ENCODE measurements at regions not wholly inside any gene's neighbourhood (a gene's known extent, or its start where the extent isn't known, plus 50 kb on each side); places are given as distances from the start of the nearest gene placed in this dataset.

DNA sequence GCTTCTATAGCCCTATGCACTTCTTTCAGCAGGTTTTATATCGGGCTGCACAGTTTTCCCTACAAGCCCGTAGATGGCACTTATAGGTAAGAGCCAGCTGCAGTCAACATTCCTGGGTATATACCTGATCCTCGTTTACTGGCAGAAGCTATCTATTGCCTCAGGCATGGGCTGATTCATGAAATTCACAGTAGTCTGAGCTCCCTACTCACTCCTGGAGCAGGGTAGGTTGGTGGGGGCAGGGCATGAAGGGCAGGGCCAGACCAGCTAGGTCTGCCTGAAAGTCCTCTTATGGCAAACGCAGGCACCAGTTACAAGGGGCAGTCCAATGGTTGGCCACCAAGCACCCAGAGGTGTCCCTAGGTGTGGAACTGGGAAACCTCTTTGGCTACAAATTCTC is 345.8 kb downstream of the RPS29 start:
- H3K9me3 ChIP-seq (ENCODE audit: control insufficient read depth, low read depth, low read length) = no peaks in the 10 kb centered on the region
- H3K4me2 ChIP-seq (ENCODE audit: control insufficient read depth, extremely low read depth, insufficient read depth, low read depth, low read length) = no peak overlapping the region
- H3K36me3 ChIP-seq (ENCODE audit: control insufficient read depth in 2 of 2, extremely low read depth in 1 of 2, insufficient read depth in 2 of 2, low read length in 2 of 2) = no peaks in the 10 kb centered on the region
- TF ChIP-seq EZH2 (IDR thresholded peaks at IDR 0.05; ENCODE audit: low read length) = no peak
- TF ChIP-seq, protein P1, sequence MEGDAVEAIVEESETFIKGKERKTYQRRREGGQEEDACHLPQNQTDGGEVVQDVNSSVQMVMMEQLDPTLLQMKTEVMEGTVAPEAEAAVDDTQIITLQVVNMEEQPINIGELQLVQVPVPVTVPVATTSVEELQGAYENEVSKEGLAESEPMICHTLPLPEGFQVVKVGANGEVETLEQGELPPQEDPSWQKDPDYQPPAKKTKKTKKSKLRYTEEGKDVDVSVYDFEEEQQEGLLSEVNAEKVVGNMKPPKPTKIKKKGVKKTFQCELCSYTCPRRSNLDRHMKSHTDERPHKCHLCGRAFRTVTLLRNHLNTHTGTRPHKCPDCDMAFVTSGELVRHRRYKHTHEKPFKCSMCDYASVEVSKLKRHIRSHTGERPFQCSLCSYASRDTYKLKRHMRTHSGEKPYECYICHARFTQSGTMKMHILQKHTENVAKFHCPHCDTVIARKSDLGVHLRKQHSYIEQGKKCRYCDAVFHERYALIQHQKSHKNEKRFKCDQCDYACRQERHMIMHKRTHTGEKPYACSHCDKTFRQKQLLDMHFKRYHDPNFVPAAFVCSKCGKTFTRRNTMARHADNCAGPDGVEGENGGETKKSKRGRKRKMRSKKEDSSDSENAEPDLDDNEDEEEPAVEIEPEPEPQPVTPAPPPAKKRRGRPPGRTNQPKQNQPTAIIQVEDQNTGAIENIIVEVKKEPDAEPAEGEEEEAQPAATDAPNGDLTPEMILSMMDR (optimal IDR thresholded peaks at IDR 0.05 in 1 of 3, IDR thresholded peaks at IDR 0.05 in 1 of 3, conservative IDR thresholded peaks at IDR 0.05 in 1 of 3; ENCODE audit: extremely low read depth in 1 of 3, insufficient read depth in 2 of 3, low read length in 3 of 3) = no peak
- H3K79me2 ChIP-seq (ENCODE audit: control insufficient read depth, insufficient read depth, low read length) = no peaks in the 10 kb centered on the region
- no peak overlapping the region for H3K4me3 ChIP-seq (ENCODE audit: control insufficient read depth in 2 of 3, extremely low read depth in 1 of 3, insufficient read depth in 2 of 3, low read depth in 1 of 3, low read length in 3 of 3)
- no peak overlapping the region for H2AFZ ChIP-seq (ENCODE audit: control insufficient read depth, low read length)
- H4K20me1 ChIP-seq (ENCODE audit: control insufficient read depth, extremely low read depth, insufficient read depth, low read length) = no peaks in the 10 kb centered on the region
- H3K4me1 ChIP-seq (ENCODE audit: control insufficient read depth, extremely low read depth, insufficient read depth, low read length) = no peaks in the 10 kb centered on the region
- no peak overlapping the region for H3K9ac ChIP-seq (ENCODE audit: control insufficient read depth, extremely low read depth, insufficient read depth, low read length)
- no peak overlapping the region for H3K27ac ChIP-seq (ENCODE audit: control insufficient read depth, insufficient read depth, low read length)
- dilution Hi-C loops (cut with MboI; ENCODE audit: extremely low pct_ligation_motif_present, low sequenced_read_pairs) = no loop called here
- DNase-seq (ENCODE audit: low read depth, low spot score) = peak; percentile 2
- no peaks in the 10 kb centered on the region for H3K27me3 ChIP-seq (ENCODE audit: control insufficient read depth, extremely low read depth, insufficient read depth, low read length)
- peak; percentile 29 for FAIRE-seq
- no peaks in the 10 kb centered on the region for H3K9me1 ChIP-seq (ENCODE audit: control insufficient read depth, extremely low read depth, insufficient read depth, low read length)

DNA sequence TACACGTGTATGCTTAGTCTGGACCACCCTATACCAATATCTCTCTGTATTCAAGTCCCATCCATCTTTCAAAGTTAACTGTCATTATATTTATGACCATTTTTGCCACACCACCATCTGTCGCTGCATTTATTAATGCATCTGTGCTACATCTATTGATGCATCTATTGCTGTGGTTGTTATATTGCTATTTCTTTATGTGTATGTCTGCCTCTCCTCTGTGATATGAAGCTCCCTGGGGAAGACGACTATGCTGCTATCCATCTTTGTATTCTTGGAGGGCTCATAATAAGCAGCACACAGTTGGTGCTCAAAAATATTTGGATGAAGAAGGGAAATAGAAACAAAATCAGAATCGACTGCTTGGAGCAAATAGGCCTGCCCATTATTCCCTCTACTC is 357.6 kb downstream of the RPS29 start:
- Histone ChIP-seq H3K27ac (ENCODE audit: control insufficient read depth, insufficient read depth, low read length) (no peak overlapping the region), H3K36me3 (ENCODE audit: control insufficient read depth in 2 of 2, extremely low read depth in 1 of 2, insufficient read depth in 2 of 2, low read length in 2 of 2) (no peaks in the 10 kb centered on the region), H3K4me2 (ENCODE audit: control insufficient read depth, extremely low read depth, insufficient read depth, low read depth, low read length) (no peak overlapping the region), H3K9me1 (ENCODE audit: control insufficient read depth, extremely low read depth, insufficient read depth, low read length) (no peaks in the 10 kb centered on the region), H3K9me3 (ENCODE audit: control insufficient read depth, low read depth, low read length) (no peaks in the 10 kb centered on the region), H3K4me1 (ENCODE audit: control insufficient read depth, extremely low read depth, insufficient read depth, low read length) (no peaks in the 10 kb centered on the region), H3K4me3 (ENCODE audit: control insufficient read depth in 2 of 3, extremely low read depth in 1 of 3, insufficient read depth in 2 of 3, low read depth in 1 of 3, low read length in 3 of 3) (no peak overlapping the region), H3K9ac (ENCODE audit: control insufficient read depth, extremely low read depth, insufficient read depth, low read length) (no peak overlapping the region), H2AFZ (ENCODE audit: control insufficient read depth, low read length) (no peak overlapping the region), H3K79me2 (ENCODE audit: control insufficient read depth, insufficient read depth, low read length) (no peaks in the 10 kb centered on the region), H4K20me1 (ENCODE audit: control insufficient read depth, extremely low read depth, insufficient read depth, low read length) (no peaks in the 10 kb centered on the region), H3K27me3 (ENCODE audit: control insufficient read depth, extremely low read depth, insufficient read depth, low read length) (no peaks in the 10 kb centered on the region)
- dilution Hi-C loops (cut with MboI; ENCODE audit: extremely low pct_ligation_motif_present, low sequenced_read_pairs) = no loop called here
- DNase-seq (ENCODE audit: low read depth, low spot score) = no peak
- TF ChIP-seq, protein P1 (optimal IDR thresholded peaks at IDR 0.05 in 1 of 3, IDR thresholded peaks at IDR 0.05 in 1 of 3, conservative IDR thresholded peaks at IDR 0.05 in 1 of 3; ENCODE audit: extremely low read depth in 1 of 3, insufficient read depth in 2 of 3, low read length in 3 of 3) = no peak
- TF ChIP-seq EZH2 (IDR thresholded peaks at IDR 0.05; ENCODE audit: low read length) = no peak
- FAIRE-seq = no peak
